VCaP (cell line): ENCODE measurements at regions not wholly inside any gene's neighbourhood (a gene's known extent, or its start where the extent isn't known, plus 50 kb on each side); places are given as distances from the start of the nearest gene placed in this dataset.

ENCODE experiments used
- H3K27ac ChIP-seq: fragments of 450-650 bp; 2 replicates; pipeline ENCODE4 v1.5.1; 2017
- CTCF ChIP-seq: fragments of 450-650 bp; conservative IDR thresholded peaks from 2 replicates; pipeline ENCODE4 v1.5.1; 2017; ENCODE audit warnings: mild to moderate bottlenecking, moderate library complexity

- TF ChIP-seq CTCF = no peak
- no peak overlapping the region for H3K27ac ChIP-seq
Measured at GRCh38 chr17:71926746-71927398, 193.9 kb upstream of the SOX9 start.

GRCh38 chr17:71933306-71933705 lies 187.5 kb upstream of the SOX9 start:
- H3K27ac ChIP-seq = no peak overlapping the region
- no peak for TF ChIP-seq CTCF

- no peak overlapping the region for H3K27ac ChIP-seq
- TF ChIP-seq CTCF = no peak
Measured at GRCh38 chr17:71934520-71934919, 186.3 kb upstream of the SOX9 start.

- H3K27ac ChIP-seq = no peak overlapping the region
- TF ChIP-seq CTCF = no peak
Measured at GRCh38 chr17:71935341-71935740, 185.5 kb upstream of the SOX9 start.

GRCh38 chr17:71936977-71937376 lies 183.8 kb upstream of the SOX9 start:
- no peak overlapping the region for H3K27ac ChIP-seq
- TF ChIP-seq CTCF = no peak

- no peak for TF ChIP-seq CTCF
Measured at GRCh38 chr17:71937914-71938313, 182.9 kb upstream of the SOX9 start.

GRCh38 chr17:71938340-71939010 lies 182.3 kb upstream of the SOX9 start:
- TF ChIP-seq CTCF = no peak
- no peak overlapping the region for H3K27ac ChIP-seq

More at GRCh38 chr17:71937914-71938313, 182.9 kb upstream of the SOX9 start:
- H3K27ac ChIP-seq = no peak overlapping the region
